K562 (cell line): ENCODE measurements at regions not wholly inside any gene's neighbourhood (a gene's known extent, or its start where the extent isn't known, plus 50 kb on each side); places are given as distances from the start of the nearest gene placed in this dataset.

ENCODE experiments used
- ATAC-seq: fragments of 200-7000 bp; cut with Tn5 transposase; 3 replicates; pipeline ENCODE4 v1.9.1; 2020; ENCODE audit warnings: moderate library complexity
- BruUV-seq: library from RNA; stranded (reverse); fragments of 400-500 nt; replicated peaks from 2 replicates; lab custom pipeline; 2021; lab: Mats Ljungman, UMichigan
- CTCF ChIA-PET: fragments of 300-600 bp; formaldehyde crosslinking; extraction: SDS; loops from one replicate; lab custom pipeline; 2021; ENCODE audit warnings: low intra/inter-chr PET ratio; lab: Yijun Ruan, JAX
- POLR2A ChIA-PET: fragments of 300-600, 350-650 bp; sonication (Branson Sonifier 250); formaldehyde crosslinking; extraction: SDS; loops from one replicate; lab custom pipeline; 2021; ENCODE audit warnings: antibody characterized with exemption, inconsistent platforms; lab: Yijun Ruan, JAX
- DNase-seq, 4 experiments: peaks; one replicate each; pipeline versions ENCODE4 v3.0.0 to v3.0.0-alpha.2; 2011 to 2018; ENCODE audit warnings: low spot score in 3 of 4, mixed read lengths in 3 of 4; ENCODE audit errors: extremely low read depth in 1 of 4
- FAIRE-seq: peaks from 2 replicates; lab custom pipeline; 2011; peaks lifted over from hg19 to GRCh38; lab: Jason Lieb, UNC
- H2AFZ ChIP-seq: 2 replicates; pipeline ENCODE4 v1.6.0; 2011; ENCODE audit warnings: low read depth, low read length, control low read depth, inconsistent platforms
- H3K27ac ChIP-seq: fragments of 200-600 bp; 3 replicates; pipeline ENCODE4 v1.8.0; 2011; ENCODE audit warnings: low read depth, mild to moderate bottlenecking, control low read depth, inconsistent platforms, low read length, moderate library complexity, mixed read lengths; ENCODE audit errors: extremely low read depth
- H3K27me3 ChIP-seq, 2 experiments: fragments of 300-600 bp in 1 of 2; 2 replicates in 1 of 2; 3 replicates in 1 of 2; pipeline versions ENCODE4 v1.6.0 to v1.8.0; 2011; ENCODE audit warnings: inconsistent platforms in 2 of 2, low read length in 2 of 2, mild to moderate bottlenecking in 1 of 2, mixed read lengths in 1 of 2, moderate library complexity in 1 of 2; ENCODE audit not compliant: control insufficient read depth in 2 of 2, insufficient read depth in 2 of 2
- H3K36me3 ChIP-seq: fragments of 300-600 bp; 3 replicates; pipeline ENCODE4 v1.8.0; 2011; ENCODE audit warnings: mild to moderate bottlenecking, low read length, inconsistent platforms; ENCODE audit not compliant: control insufficient read depth, insufficient read depth
- H3K4me1 ChIP-seq, 2 experiments: fragments of 200-600 bp in 1 of 2; replicated peaks in 1 of 2; 2 replicates in 1 of 2; 3 replicates in 1 of 2; pipeline versions ENCODE4 v1.5.1 to v1.8.0; 2011; ENCODE audit warnings: inconsistent platforms in 2 of 2, low read length in 2 of 2, mild to moderate bottlenecking in 1 of 2, mixed read lengths in 1 of 2, moderate library complexity in 1 of 2; ENCODE audit not compliant: control insufficient read depth in 2 of 2, insufficient read depth in 2 of 2
- H3K4me2 ChIP-seq: 2 replicates; pipeline ENCODE4 v1.6.1; 2011; ENCODE audit warnings: low read length, control low read depth, inconsistent platforms, mixed read lengths; ENCODE audit not compliant: insufficient read depth
- H3K4me3 ChIP-seq: fragments of 200-600 bp; sonication (generic), shearing (Covaris generic); 2 replicates; pipeline ENCODE4 v1.5.1; 2016; ENCODE audit warnings: control low read depth, inconsistent platforms
- H3K79me2 ChIP-seq: fragments of 200-600 bp; 3 replicates; pipeline ENCODE4 v1.8.0; 2011; ENCODE audit warnings: low read length, inconsistent platforms; ENCODE audit not compliant: control insufficient read depth, insufficient read depth
- H3K9ac ChIP-seq, 2 experiments: 2 replicates each; pipeline versions ENCODE4 v1.6.0 to v1.6.1; 2011; ENCODE audit warnings: low read depth in 2 of 2, low read length in 2 of 2, control low read depth in 1 of 2, inconsistent platforms in 1 of 2, mild to moderate bottlenecking in 1 of 2, mixed read lengths in 1 of 2; ENCODE audit not compliant: insufficient read depth in 1 of 2
- H3K9me1 ChIP-seq: one replicate; pipeline ENCODE4 v1.6.0; 2011; ENCODE audit warnings: inconsistent platforms, mild to moderate bottlenecking, low read length, moderate library complexity; ENCODE audit not compliant: control insufficient read depth, insufficient read depth
- H3K9me3 ChIP-seq: replicated peaks from 2 replicates; pipeline ENCODE4 v1.5.1; 2011; ENCODE audit warnings: low read depth, low read length, inconsistent platforms; ENCODE audit not compliant: control insufficient read depth, insufficient read depth
- H4K20me1 ChIP-seq: replicated peaks from 2 replicates; pipeline ENCODE4 v1.6.1; 2011; ENCODE audit warnings: low read length, inconsistent platforms, mixed read lengths; ENCODE audit not compliant: control insufficient read depth, insufficient read depth
- BACH1 ChIP-seq: fragments of 200-800 bp; sonication (Bioruptor generic); IDR thresholded peaks from 2 replicates; pipeline ENCODE4 v1.6.1; 2016; ENCODE audit warnings: missing genetic modification characterization, missing compliant biosample characterization
- CXXC5 ChIP-seq: fragments of 250-450 bp; sonication (Bioruptor Pico); IDR thresholded peaks from 2 replicates; pipeline ENCODE4 v1.8.0; 2022; ENCODE audit warnings: inconsistent platforms, mild to moderate bottlenecking, moderate library complexity
- GTF2A2 ChIP-seq: IDR thresholded peaks from 2 replicates; pipeline ENCODE4 v1.6.1; 2016; ENCODE audit warnings: mild to moderate bottlenecking, missing genetic modification characterization, missing compliant biosample characterization
- SMC3 ChIP-seq: conservative IDR thresholded peaks from 2 replicates; pipeline ENCODE4 v1.6.1; 2011; ENCODE audit warnings: low read depth, low read length, improper control_type of control experiment; ENCODE audit not compliant: insufficient read depth
- SNRNP70 ChIP-seq: fragments of 200-400 bp; formaldehyde crosslinking; optimal IDR thresholded peaks from 2 replicates; pipeline ENCODE3; 2017; ENCODE audit warnings: low read depth, low read length
- TBP ChIP-seq: optimal IDR thresholded peaks from 2 replicates; pipeline ENCODE3; 2011; ENCODE audit warnings: low read depth, low read length, improper control_type of control experiment
- THRAP3 ChIP-seq: fragments of 450-650 bp; IDR thresholded peaks from 2 replicates; pipeline ENCODE4 v1.6.1; 2016; ENCODE audit warnings: mild to moderate bottlenecking, inconsistent platforms, borderline replicate concordance
- ZBTB43 ChIP-seq: sonication (generic); formaldehyde crosslinking; IDR thresholded peaks from 2 replicates; pipeline ENCODE4 v1.8.0; 2023; ENCODE audit warnings: mild to moderate bottlenecking, missing genetic modification reagents
- ZNF586 ChIP-seq: fragments of 450-650 bp; formaldehyde crosslinking; conservative IDR thresholded peaks from 2 replicates; pipeline ENCODE4 v1.4.0; 2020; ENCODE audit warnings: mild to moderate bottlenecking, moderate library complexity
- WGBS: fragments of 100-300 bp; shearing (Covaris generic); methylation state at CpG from one replicate; pipeline ENCODE4 v1.1.6; 2016; ENCODE audit warnings: low coverage, mixed read lengths; ENCODE audit not compliant: insufficient coverage; ENCODE audit errors: missing lambda C conversion rate; 5-methylcytosine and 5-hydroxymethylcytosine counted together
- in situ Hi-C: fragments of 300-500 bp; cut with MboI; formaldehyde crosslinking; loops from 4 replicates; pipeline ENCODE4 v1.15.0; 2018; ENCODE audit warnings: inconsistent platforms, mixed read lengths
- intact Hi-C: fragments of 100-400 bp; cut with micrococcal nuclease; formaldehyde crosslinking; loops from 2 replicates; pipeline ENCODE4 v1.14.2; 2022

- Histone ChIP-seq H2AFZ (no peak overlapping the region), H4K20me1 (no peaks in the 10 kb centered on the region), H3K79me2 (no peaks in the 10 kb centered on the region), H3K27me3 (no peaks in the 10 kb centered on the region)
- in situ Hi-C loops, result no loop called here
- WGBS, result 0% methylated on average over 6 of the region's 6 CpGs
- TF ChIP-seq GTF2A2 (tag) (no peak), THRAP3 (no peak), CXXC5 (CRISPR knock-in tag) (no peak), TBP (no peak), SMC3 (no peak), ZBTB43 (CRISPR knock-in tag) (no peak), BACH1 (tag) (no peak), SNRNP70 (no peak), ZNF586 (CRISPR knock-in tag) (no peak)
- TF ChIP-seq, all 486 proteins: peak for 0
- Histone ChIP-seq H3K4me2 (no peak overlapping the region), H3K4me1 (no peaks in the 10 kb centered on the region), H3K36me3 (no peaks in the 10 kb centered on the region), H3K27ac (no peak overlapping the region), H3K9me1 (no peaks in the 10 kb centered on the region), H3K4me3 (no peak overlapping the region), H3K9me3 (no peaks in the 10 kb centered on the region), H3K9ac (no peak overlapping the region)
- ChIA-PET POLR2A (no interaction called here), CTCF (no interaction called here)
- FAIRE-seq (no peak), DNase-seq (no peak), ATAC-seq (no peak)
- BruUV-seq, result no TSS peak
- intact Hi-C loops, result no loop called here
Observed at GRCh38 chr7:114310345-114311110, 104.1 kb upstream of the FOXP2 start.
